OCI-LY1 (cell line): ENCODE measurements at regions not wholly inside any gene's neighbourhood (a gene's known extent, or its start where the extent isn't known, plus 50 kb on each side); places are given as distances from the start of the nearest gene placed in this dataset.

Experiments used
- H2AFZ ChIP-seq: fragments of 200-600 bp; sonication (generic), shearing (Covaris generic); 2 replicates; pipeline ENCODE4 v1.6.0; 2014; ENCODE audit warnings: antibody characterized with exemption, mild to moderate bottlenecking, low read length
- H3F3A ChIP-seq: fragments of 200-600 bp; sonication (generic), shearing (Covaris generic); 2 replicates; pipeline ENCODE4 v1.6.0; 2014; ENCODE audit warnings: mild to moderate bottlenecking, antibody characterized with exemption, low read length, moderate library complexity; ENCODE audit not compliant: insufficient read depth
- H3K27ac ChIP-seq: fragments of 200-600 bp; sonication (generic); 2 replicates; pipeline ENCODE4 v1.5.1; 2014; ENCODE audit warnings: low read length, mixed run types, mild to moderate bottlenecking, low read depth; ENCODE audit not compliant: poor library complexity, severe bottlenecking
- H3K27me3 ChIP-seq: fragments of 200-600 bp; sonication (generic); 2 replicates; pipeline ENCODE4 v1.6.0; 2014; ENCODE audit warnings: antibody characterized with exemption, mild to moderate bottlenecking, low read length, moderate library complexity; ENCODE audit not compliant: insufficient read depth
- H3K36me3 ChIP-seq: fragments of 200-600 bp; sonication (generic); 2 replicates; pipeline ENCODE4 v1.6.1; 2014; ENCODE audit warnings: mild to moderate bottlenecking, antibody characterized with exemption, low read length, moderate library complexity, mixed read lengths; ENCODE audit not compliant: insufficient read depth
- H3K4me1 ChIP-seq: fragments of 200-600 bp; sonication (generic); 2 replicates; pipeline ENCODE4 v1.5.1; 2014; ENCODE audit warnings: mild to moderate bottlenecking, low read length, moderate library complexity; ENCODE audit not compliant: insufficient read depth, severe bottlenecking
- H3K4me2 ChIP-seq: fragments of 200-600 bp; sonication (generic), shearing (Covaris generic); 2 replicates; pipeline ENCODE4 v1.6.1; 2014; ENCODE audit warnings: low read length
- H3K4me3 ChIP-seq: fragments of 200-600 bp; sonication (generic); 2 replicates; pipeline ENCODE4 v1.5.1; 2014; ENCODE audit warnings: low read length, low read depth, mild to moderate bottlenecking, mixed read lengths; ENCODE audit not compliant: poor library complexity, severe bottlenecking
- H3K79me2 ChIP-seq: fragments of 200-600 bp; shearing (Covaris generic); 2 replicates; pipeline ENCODE4 v1.6.1; 2016; ENCODE audit warnings: mixed run types, low read length, mixed read lengths; ENCODE audit not compliant: insufficient read depth
- H3K9ac ChIP-seq: fragments of 200-600 bp; sonication (generic), shearing (Covaris generic); 2 replicates; pipeline ENCODE4 v1.6.1; 2014; ENCODE audit warnings: mild to moderate bottlenecking, low read length, mixed read lengths
- H3K9me2 ChIP-seq: fragments of 200-600 bp; sonication (generic), shearing (Covaris generic); 2 replicates; pipeline ENCODE4 v1.6.1; 2014; ENCODE audit warnings: low read depth, mild to moderate bottlenecking, low read length, mixed read lengths
- H3K9me3 ChIP-seq: fragments of 200-600 bp; shearing (Covaris generic); 2 replicates; pipeline ENCODE4 v1.6.1; 2014; ENCODE audit warnings: low read length, mixed read lengths
- H4K20me1 ChIP-seq: fragments of 200-600 bp; sonication (generic), shearing (Covaris generic); 2 replicates; pipeline ENCODE4 v1.6.0; 2016; ENCODE audit warnings: mild to moderate bottlenecking, low read length; ENCODE audit not compliant: insufficient read depth
- CTCF ChIP-seq: fragments of 200-600 bp; sonication (generic), shearing (Covaris generic); IDR thresholded peaks from 2 replicates; pipeline ENCODE4 v1.5.1; 2017; ENCODE audit warnings: mild to moderate bottlenecking, antibody characterized with exemption, low read length, moderate library complexity, mixed read lengths
- EZH2 ChIP-seq: fragments of 200-600 bp; sonication (generic), shearing (Covaris generic); IDR thresholded peaks from 2 replicates; pipeline ENCODE4 v1.8.0; 2017; ENCODE audit warnings: borderline replicate concordance, mixed run types, mild to moderate bottlenecking, antibody characterized with exemption, low read length, moderate library complexity, mixed read lengths

- no peaks in the 10 kb centered on the region for H3K36me3 ChIP-seq
- H3F3A ChIP-seq: no peaks in the 10 kb centered on the region
- no peaks in the 10 kb centered on the region for H3K9me3 ChIP-seq
- H3K9ac ChIP-seq: no peak overlapping the region
- no peak overlapping the region for H2AFZ ChIP-seq
- H3K27ac ChIP-seq: no peak overlapping the region
- H3K4me1 ChIP-seq: no peaks in the 10 kb centered on the region
- TF ChIP-seq CTCF: no peak
- no peak overlapping the region for H3K4me3 ChIP-seq
- no peak overlapping the region for H3K4me2 ChIP-seq
- H4K20me1 ChIP-seq: no peaks in the 10 kb centered on the region
- H3K27me3 ChIP-seq: no peaks in the 10 kb centered on the region
- H3K79me2 ChIP-seq: no peaks in the 10 kb centered on the region
- no peaks in the 10 kb centered on the region for H3K9me2 ChIP-seq
These were observed 1163.1 kb downstream of the UQCRFS1 start for GRCh38 chr19:28049875-28050274.

GRCh38 chr19:28046932-28047331 is 1166.0 kb downstream of the UQCRFS1 start:
- no peak for TF ChIP-seq CTCF
- TF ChIP-seq EZH2: no peak
- no peaks in the 10 kb centered on the region for H3K27me3 ChIP-seq
- no peak overlapping the region for H3K4me3 ChIP-seq
- no peaks in the 10 kb centered on the region for H3K9me3 ChIP-seq
- no peak overlapping the region for H3K4me2 ChIP-seq
- no peak overlapping the region for H3K9ac ChIP-seq
- no peaks in the 10 kb centered on the region for H3K9me2 ChIP-seq
- H3K4me1 ChIP-seq: no peaks in the 10 kb centered on the region
- H3K36me3 ChIP-seq: no peaks in the 10 kb centered on the region
- H4K20me1 ChIP-seq: no peaks in the 10 kb centered on the region
- H3K79me2 ChIP-seq: no peaks in the 10 kb centered on the region
- no peaks in the 10 kb centered on the region for H3F3A ChIP-seq
- H3K27ac ChIP-seq: no peak overlapping the region
- H2AFZ ChIP-seq: no peak overlapping the region

GRCh38 chr19:28045621-28046020 is 1167.3 kb downstream of the UQCRFS1 start:
- Histone ChIP-seq H3K27me3 (no peaks in the 10 kb centered on the region), H3F3A (no peaks in the 10 kb centered on the region), H3K4me2 (no peak overlapping the region), H3K27ac (no peak overlapping the region), H3K4me1 (no peaks in the 10 kb centered on the region), H3K4me3 (no peak overlapping the region), H3K79me2 (no peaks in the 10 kb centered on the region), H3K9me3 (no peaks in the 10 kb centered on the region), H3K36me3 (no peaks in the 10 kb centered on the region), H3K9ac (no peak overlapping the region), H3K9me2 (no peaks in the 10 kb centered on the region), H4K20me1 (no peaks in the 10 kb centered on the region), H2AFZ (no peak overlapping the region)
- no peak for TF ChIP-seq CTCF
- no peak for TF ChIP-seq EZH2
